PC-9 (cell line): ENCODE measurements at regions not wholly inside any gene's neighbourhood (a gene's known extent, or its start where the extent isn't known, plus 50 kb on each side); places are given as distances from the start of the nearest gene placed in this dataset.

Experiments
- BruUV-seq: library from RNA; stranded (reverse); fragments of 400-500 nt; replicated peaks from 2 replicates; lab custom pipeline; 2021; lab: Mats Ljungman, UMichigan
- CTCF ChIA-PET: fragments of 300-600 bp; sonication (Branson Sonifier 250); formaldehyde crosslinking; loops from one replicate; lab custom pipeline; 2022; ENCODE audit warnings: antibody characterized with exemption; lab: Charles Lee
- POLR2A ChIA-PET: fragments of 300-600 bp; sonication (Branson Sonifier 250); formaldehyde crosslinking; loops from one replicate; lab custom pipeline; 2022; ENCODE audit warnings: antibody characterized with exemption; ENCODE audit not compliant: unreplicated experiment; lab: Charles Lee
- DNase-seq, 2 experiments: peaks; one replicate each; pipeline versions ENCODE4 v3.0.0 to v3.0.0-alpha.2; 2015 to 2022; ENCODE audit warnings: mixed read lengths in 1 of 2
- H2AFZ ChIP-seq: fragments of 200-600 bp; sonication (generic); 2 replicates; pipeline ENCODE4 v1.8.1; 2017; ENCODE audit warnings: antibody characterized with exemption
- H3F3A ChIP-seq: fragments of 200-600 bp; sonication (generic); 2 replicates; pipeline ENCODE4 v1.8.1; 2017; ENCODE audit warnings: antibody characterized with exemption, mild to moderate bottlenecking, low read depth; ENCODE audit not compliant: insufficient read depth
- H3K27ac ChIP-seq: fragments of 200-600 bp; sonication (generic); 2 replicates; pipeline ENCODE4 v1.6.1; 2016; ENCODE audit warnings: mixed run types
- H3K27me3 ChIP-seq: fragments of 200-600 bp; sonication (generic); 2 replicates; pipeline ENCODE4 v1.6.1; 2016; ENCODE audit warnings: low read depth, mixed run types; ENCODE audit not compliant: insufficient read depth
- H3K36me3 ChIP-seq: fragments of 200-600 bp; sonication (generic); 2 replicates; pipeline ENCODE4 v1.6.1; 2016; ENCODE audit warnings: low read depth, mixed run types
- H3K4me1 ChIP-seq: fragments of 200-600 bp; sonication (generic); replicated peaks from 2 replicates; pipeline ENCODE4 v1.6.1; 2016; ENCODE audit warnings: mixed run types; ENCODE audit not compliant: insufficient read depth
- H3K4me2 ChIP-seq: fragments of 200-600 bp; sonication (generic); 2 replicates; pipeline ENCODE4 v1.6.1; 2017; ENCODE audit warnings: mixed run types
- H3K4me3 ChIP-seq: fragments of 200-600 bp; sonication (generic); 2 replicates; pipeline ENCODE4 v1.6.1; 2016; ENCODE audit warnings: mixed run types
- H3K79me2 ChIP-seq: fragments of 200-600 bp; sonication (generic); 2 replicates; pipeline ENCODE4 v1.6.1; 2017; ENCODE audit warnings: low read depth, mixed run types
- H3K9me2 ChIP-seq: fragments of 200-600 bp; sonication (generic); 2 replicates; pipeline ENCODE4 v1.8.1; 2017; ENCODE audit warnings: mild to moderate bottlenecking; ENCODE audit not compliant: insufficient read depth
- H3K9me3 ChIP-seq: fragments of 200-600 bp; sonication (generic); 2 replicates; pipeline ENCODE4 v1.8.1; 2016; ENCODE audit warnings: low read depth; ENCODE audit not compliant: insufficient read depth
- H4K20me1 ChIP-seq: fragments of 200-600 bp; sonication (generic); 2 replicates; pipeline ENCODE4 v1.8.1; 2017; ENCODE audit not compliant: insufficient read depth
- CTCF ChIP-seq: fragments of 200-600 bp; sonication (generic); conservative IDR thresholded peaks from 2 replicates; pipeline ENCODE4 v1.6.1; 2017; ENCODE audit warnings: mixed run types, antibody characterized with exemption, mild to moderate bottlenecking, moderate library complexity
- EZH2 ChIP-seq: fragments of 200-600 bp; sonication (generic); IDR thresholded peaks from 2 replicates; pipeline ENCODE4 v1.8.0; 2017; ENCODE audit warnings: antibody characterized with exemption, low read depth
- intact Hi-C: fragments of 100-400 bp; cut with micrococcal nuclease; formaldehyde crosslinking; loops from one replicate; pipeline ENCODE4 v1.10.0; 2022; ENCODE audit not compliant: unreplicated experiment

DNA sequence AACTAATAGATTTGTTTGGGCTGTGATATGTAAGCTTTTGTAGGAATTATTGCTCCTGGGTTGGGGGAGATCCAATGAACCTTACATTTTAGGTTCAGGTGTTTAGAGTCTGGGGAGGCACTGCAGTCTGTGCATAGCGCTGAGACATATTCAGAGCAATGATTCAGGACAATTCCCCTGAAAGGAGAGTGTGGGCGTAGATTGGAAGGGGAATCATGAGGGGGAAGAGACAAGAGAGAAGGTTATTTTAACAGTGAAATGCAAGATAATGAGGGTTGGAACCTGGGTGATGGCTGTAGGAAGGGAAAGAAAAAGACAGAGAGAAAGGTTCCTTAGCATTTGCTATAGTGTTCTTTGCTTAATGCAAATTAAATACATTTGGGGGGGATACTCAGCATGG is 1013.4 kb downstream of the REEP3 start:
- no peak overlapping the region for H3K4me3 ChIP-seq
- H3K4me2 ChIP-seq, result no peak overlapping the region
- no peak overlapping the region for H3K27ac ChIP-seq
- no peaks in the 10 kb centered on the region for H3K9me3 ChIP-seq
- no peak for TF ChIP-seq CTCF
- no peak for TF ChIP-seq EZH2
- CTCF ChIA-PET, result no interaction called here
- intact Hi-C loops, result no loop called here
- BruUV-seq, result no TSS peak
- H3F3A ChIP-seq, result no peaks in the 10 kb centered on the region
- POLR2A ChIA-PET, result no interaction called here
- no peak for DNase-seq
- no peak overlapping the region for H2AFZ ChIP-seq
- H3K27me3 ChIP-seq, result no peaks in the 10 kb centered on the region
- H3K79me2 ChIP-seq, result no peaks in the 10 kb centered on the region
- no peaks in the 10 kb centered on the region for H4K20me1 ChIP-seq
- H3K36me3 ChIP-seq, result no peaks in the 10 kb centered on the region
- no peaks in the 10 kb centered on the region for H3K4me1 ChIP-seq
- H3K9me2 ChIP-seq, result no peaks in the 10 kb centered on the region

DNA sequence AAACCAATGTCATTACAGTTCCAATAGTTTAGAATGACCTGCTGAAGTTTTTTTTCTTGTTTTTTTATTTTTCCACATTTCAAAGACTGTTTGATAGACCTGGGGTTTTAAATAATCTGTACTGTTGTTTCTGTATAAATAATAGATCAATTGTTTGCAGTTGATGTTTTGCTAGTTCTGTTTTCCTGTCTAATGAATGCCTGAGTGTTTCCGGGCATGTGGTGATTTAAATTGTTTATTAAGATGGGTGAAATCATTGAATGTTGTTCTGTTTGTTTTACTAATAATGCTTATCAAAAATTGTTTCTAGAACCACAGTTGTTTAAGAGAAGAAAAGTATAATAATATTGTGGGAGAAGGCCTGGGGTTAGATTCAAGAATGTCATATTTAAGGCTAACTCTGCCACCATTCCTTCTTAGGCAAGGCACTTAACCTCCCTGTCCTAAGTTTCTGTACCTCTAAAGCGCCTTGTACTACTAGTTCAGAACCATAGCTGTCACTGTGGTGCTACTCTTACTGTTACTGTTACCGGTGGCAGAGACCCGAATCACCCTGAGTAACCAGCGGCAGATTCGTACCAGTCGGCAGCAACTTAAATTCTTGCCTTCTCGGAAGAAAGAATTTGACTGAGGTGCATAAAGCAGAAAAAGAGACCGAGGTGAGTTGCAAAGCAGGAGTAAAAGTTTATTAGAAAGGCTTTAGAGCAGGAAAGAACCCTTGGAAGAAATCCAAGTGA is 1014.1 kb downstream of the REEP3 start:
- Histone ChIP-seq H3K9me2 (no peaks in the 10 kb centered on the region), H3K9me3 (no peaks in the 10 kb centered on the region), H3K4me2 (no peak overlapping the region), H3K79me2 (no peaks in the 10 kb centered on the region), H3K36me3 (no peaks in the 10 kb centered on the region), H2AFZ (no peak overlapping the region), H3K27ac (no peak overlapping the region), H3K4me3 (no peak overlapping the region), H3K4me1 (no peaks in the 10 kb centered on the region), H3F3A (no peaks in the 10 kb centered on the region), H4K20me1 (no peaks in the 10 kb centered on the region), H3K27me3 (no peaks in the 10 kb centered on the region)
- BruUV-seq, result no TSS peak
- TF ChIP-seq EZH2 (no peak), CTCF (no peak)
- intact Hi-C loops, result no loop called here
- no peak for DNase-seq
- CTCF ChIA-PET, result no interaction called here
- POLR2A ChIA-PET, result no interaction called here

DNA sequence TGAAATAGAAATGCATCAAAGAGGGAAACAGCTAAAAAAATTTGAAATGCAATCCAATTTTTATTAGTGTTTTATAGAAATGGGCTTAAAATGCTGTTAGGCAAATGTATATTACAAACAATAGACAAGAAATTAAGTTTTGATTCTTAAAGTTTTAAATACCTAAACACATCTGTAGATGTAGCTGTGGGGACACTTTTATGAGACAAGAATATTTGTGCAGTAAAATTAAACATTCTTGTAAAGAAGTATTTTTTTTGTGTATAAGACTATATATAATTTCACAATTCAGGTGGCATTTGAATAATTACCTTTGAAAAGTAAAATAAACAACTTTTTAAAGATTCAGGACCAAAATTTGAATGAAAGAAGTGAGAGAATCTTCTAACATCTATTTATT is 1015.9 kb downstream of the REEP3 start:
- no peaks in the 10 kb centered on the region for H3K79me2 ChIP-seq
- H3K36me3 ChIP-seq, result no peaks in the 10 kb centered on the region
- no peak overlapping the region for H3K4me3 ChIP-seq
- no peak overlapping the region for H2AFZ ChIP-seq
- DNase-seq, result no peak
- ChIA-PET CTCF (no interaction called here), POLR2A (no interaction called here)
- H3K4me1 ChIP-seq, result no peaks in the 10 kb centered on the region
- no peaks in the 10 kb centered on the region for H3F3A ChIP-seq
- TF ChIP-seq EZH2, result no peak
- no peak for TF ChIP-seq CTCF
- no peaks in the 10 kb centered on the region for H3K9me2 ChIP-seq
- H3K27me3 ChIP-seq, result no peaks in the 10 kb centered on the region
- BruUV-seq, result no TSS peak
- no peaks in the 10 kb centered on the region for H3K9me3 ChIP-seq
- intact Hi-C loops, result no loop called here
- H4K20me1 ChIP-seq, result no peaks in the 10 kb centered on the region
- H3K27ac ChIP-seq, result no peak overlapping the region
- no peak overlapping the region for H3K4me2 ChIP-seq
